GM18951 (cell line): ENCODE measurements at regions not wholly inside any gene's neighbourhood (a gene's known extent, or its start where the extent isn't known, plus 50 kb on each side); places are given as distances from the start of the nearest gene placed in this dataset.

Source experiments
- POLR2A ChIP-seq: IDR thresholded peaks from 4 replicates; pipeline ENCODE4 v1.6.1; 2011; ENCODE audit warnings: mild to moderate bottlenecking; ENCODE audit not compliant: insufficient read length, insufficient read depth; ENCODE audit errors: extremely low read depth
- in situ Hi-C: fragments of 300-500 bp; cut with MboI; formaldehyde crosslinking; loops from one replicate; pipeline ENCODE4 v1.12.0; 2022; ENCODE audit warnings: low sequenced_read_pairs, mixed read lengths, inconsistent platforms; ENCODE audit not compliant: unreplicated experiment

- in situ Hi-C loops: no loop called here
- no peak for TF ChIP-seq POLR2A
These were observed 162.8 kb upstream of the SOX1 start for GRCh38 chr13:111904166-111904565.

GRCh38 chr13:111904701-111905608 lies 162.0 kb upstream of the SOX1 start:
- in situ Hi-C loops: no loop called here
- TF ChIP-seq POLR2A: no peak

- TF ChIP-seq POLR2A: no peak
- in situ Hi-C loops: no loop called here
These were observed 161.4 kb upstream of the SOX1 start for GRCh38 chr13:111905609-111905945.

GRCh38 chr13:111906306-111906705 lies 160.6 kb upstream of the SOX1 start:
- TF ChIP-seq POLR2A: no peak
- in situ Hi-C loops: no loop called here

GRCh38 chr13:111906816-111907215 lies 160.1 kb upstream of the SOX1 start:
- in situ Hi-C loops: no loop called here
- TF ChIP-seq POLR2A: no peak

- no peak for TF ChIP-seq POLR2A
- in situ Hi-C loops: no loop called here
These were observed 159.5 kb upstream of the SOX1 start for GRCh38 chr13:111907341-111907880.

GRCh38 chr13:111908361-111908760 lies 158.6 kb upstream of the SOX1 start:
- no peak for TF ChIP-seq POLR2A
- in situ Hi-C loops: no loop called here

GRCh38 chr13:111908981-111909380 lies 158.0 kb upstream of the SOX1 start:
- in situ Hi-C loops: no loop called here
- no peak for TF ChIP-seq POLR2A

GRCh38 chr13:111909501-111909900 lies 157.4 kb upstream of the SOX1 start:
- no peak for TF ChIP-seq POLR2A
- in situ Hi-C loops: no loop called here

- in situ Hi-C loops: no loop called here
- no peak for TF ChIP-seq POLR2A
These were observed 156.8 kb upstream of the SOX1 start for GRCh38 chr13:111909971-111910671.

GRCh38 chr13:111911121-111911720 lies 155.7 kb upstream of the SOX1 start:
- in situ Hi-C loops: no loop called here
- TF ChIP-seq POLR2A: no peak

- no peak for TF ChIP-seq POLR2A
- in situ Hi-C loops: no loop called here
These were observed 155.0 kb upstream of the SOX1 start for GRCh38 chr13:111911754-111912452.

GRCh38 chr13:111912453-111912866 lies 154.5 kb upstream of the SOX1 start:
- in situ Hi-C loops: no loop called here
- TF ChIP-seq POLR2A: no peak

GRCh38 chr13:111912991-111913760 lies 153.8 kb upstream of the SOX1 start:
- in situ Hi-C loops: no loop called here
- no peak for TF ChIP-seq POLR2A
